HEK293 (cell line): ENCODE measurements at regions not wholly inside any gene's neighbourhood (a gene's known extent, or its start where the extent isn't known, plus 50 kb on each side); places are given as distances from the start of the nearest gene placed in this dataset.

Source experiments
- CTCF ChIA-PET: fragments of 350-600 bp; formaldehyde crosslinking; extraction: SDS; loops from one replicate; lab custom pipeline; 2021; ENCODE audit warnings: antibody characterized with exemption; lab: Yijun Ruan, JAX
- POLR2A ChIA-PET: fragments of 300-600 bp; formaldehyde crosslinking; extraction: SDS; loops from one replicate; lab custom pipeline; 2020; ENCODE audit warnings: antibody characterized with exemption, inconsistent platforms; lab: Yijun Ruan, JAX
- H3K27ac ChIP-seq: fragments of 200-500 bp; sonication (Bioruptor generic); 2 replicates; pipeline ENCODE4 v1.5.1; 2014; ENCODE audit warnings: low read depth, low read length, control low read depth, inconsistent platforms; ENCODE audit errors: extremely low read depth
- H3K36me3 ChIP-seq, 2 experiments: fragments of 200-500 bp in 1 of 2; sonication (Bioruptor generic) in 1 of 2; 1 replicate in 1 of 2; 2 replicates in 1 of 2; pipeline ENCODE4 v1.5.1; 2014 to 2017; ENCODE audit warnings: inconsistent platforms in 2 of 2, low read length in 2 of 2; ENCODE audit not compliant: control insufficient read depth in 2 of 2, insufficient read depth in 1 of 2
- H3K4me1 ChIP-seq: fragments of 200-500 bp; sonication (Bioruptor generic); 2 replicates; pipeline ENCODE4 v1.5.1; 2014; ENCODE audit warnings: mild to moderate bottlenecking, low read length, inconsistent platforms; ENCODE audit not compliant: control insufficient read depth, insufficient read depth
- H3K4me3 ChIP-seq: 2 replicates; pipeline ENCODE4 v1.5.1; 2011; ENCODE audit warnings: low read depth, mild to moderate bottlenecking, control low read depth, low read length, moderate library complexity
- H3K9me3 ChIP-seq: fragments of 200-500 bp; sonication (Bioruptor generic); 2 replicates; pipeline ENCODE4 v1.5.1; 2014; ENCODE audit warnings: low read depth, low read length, inconsistent platforms; ENCODE audit not compliant: control insufficient read depth, insufficient read depth
- HOXA7 ChIP-seq: sonication (generic); formaldehyde crosslinking; IDR thresholded peaks from 2 replicates; pipeline ENCODE4 v1.8.1; 2022; ENCODE audit warnings: missing genetic modification reagents, borderline replicate concordance
- INSM2 ChIP-seq: fragments of 450-650 bp; formaldehyde crosslinking; IDR thresholded peaks from 2 replicates; pipeline ENCODE4 v1.5.1; 2016; ENCODE audit warnings: missing biosample characterization, missing genetic modification characterization
- REPIN1 ChIP-seq: fragments of 450-650 bp; formaldehyde crosslinking; IDR thresholded peaks from 2 replicates; pipeline ENCODE4 v1.5.1; 2017; ENCODE audit warnings: missing biosample characterization, missing genetic modification characterization, low read depth
- SP2 ChIP-seq: fragments of 450-650 bp; formaldehyde crosslinking; IDR thresholded peaks from 2 replicates; pipeline ENCODE4 v1.5.1; 2016; ENCODE audit warnings: missing biosample characterization, missing genetic modification characterization
- TRIM28 ChIP-seq: IDR thresholded peaks from 2 replicates; pipeline ENCODE4 v1.6.1; 2011; ENCODE audit warnings: low read length, control low read depth, borderline replicate concordance
- ZBTB10 ChIP-seq: fragments of 450-650 bp; formaldehyde crosslinking; IDR thresholded peaks from 2 replicates; pipeline ENCODE4 v1.5.1; 2016; ENCODE audit warnings: missing biosample characterization, missing genetic modification characterization
- ZBTB49 ChIP-seq: fragments of 450-650 bp; formaldehyde crosslinking; IDR thresholded peaks from 2 replicates; pipeline ENCODE4 v1.5.1; 2016; ENCODE audit warnings: missing biosample characterization, missing genetic modification characterization, low read depth
- ZEB2 ChIP-seq: fragments of 450-650 bp; formaldehyde crosslinking; IDR thresholded peaks from 2 replicates; pipeline ENCODE4 v1.5.1; 2016; ENCODE audit warnings: missing biosample characterization, missing genetic modification characterization
- ZNF146 ChIP-seq: fragments of 450-650 bp; formaldehyde crosslinking; IDR thresholded peaks from 2 replicates; pipeline ENCODE4 v1.5.1; 2016; ENCODE audit warnings: missing biosample characterization, missing genetic modification characterization
- ZNF223 ChIP-seq: fragments of 450-650 bp; formaldehyde crosslinking; IDR thresholded peaks from 2 replicates; pipeline ENCODE4 v1.5.1; 2016; ENCODE audit warnings: missing biosample characterization, missing genetic modification characterization
- ZNF239 ChIP-seq: fragments of 450-650 bp; formaldehyde crosslinking; IDR thresholded peaks from 2 replicates; pipeline ENCODE4 v1.5.1; 2016; ENCODE audit warnings: missing biosample characterization, missing genetic modification characterization
- ZNF280C ChIP-seq: fragments of 450-650 bp; formaldehyde crosslinking; IDR thresholded peaks from 2 replicates; pipeline ENCODE4 v1.5.1; 2016; ENCODE audit warnings: missing biosample characterization, missing genetic modification characterization
- ZNF366 ChIP-seq: fragments of 450-650 bp; formaldehyde crosslinking; conservative IDR thresholded peaks from 2 replicates; pipeline ENCODE4 v1.5.1; 2016; ENCODE audit warnings: missing biosample characterization, missing genetic modification characterization
- ZNF521 ChIP-seq: fragments of 450-650 bp; formaldehyde crosslinking; IDR thresholded peaks from 2 replicates; pipeline ENCODE4 v1.5.1; 2017; ENCODE audit warnings: missing biosample characterization, mild to moderate bottlenecking, missing genetic modification characterization
- ZNF580 ChIP-seq: fragments of 450-650 bp; formaldehyde crosslinking; IDR thresholded peaks from 2 replicates; pipeline ENCODE4 v1.5.1; 2016; ENCODE audit warnings: missing biosample characterization, missing genetic modification characterization
- ZNF623 ChIP-seq: fragments of 450-650 bp; formaldehyde crosslinking; IDR thresholded peaks from 2 replicates; pipeline ENCODE4 v1.5.1; 2016; ENCODE audit warnings: missing biosample characterization, missing genetic modification characterization
- ZNF626 ChIP-seq: fragments of 450-650 bp; sonication (Bioruptor Pico); formaldehyde crosslinking; IDR thresholded peaks from 2 replicates; pipeline ENCODE4 v1.5.1; 2018; ENCODE audit warnings: missing biosample characterization, missing genetic modification characterization, inconsistent platforms
- ZNF629 ChIP-seq: fragments of 450-650 bp; formaldehyde crosslinking; IDR thresholded peaks from 2 replicates; pipeline ENCODE4 v1.5.1; 2017; ENCODE audit warnings: missing biosample characterization, missing genetic modification characterization
- ZNF677 ChIP-seq: fragments of 450-650 bp; IDR thresholded peaks from 2 replicates; pipeline ENCODE4 v1.5.0; 2018; ENCODE audit warnings: missing biosample characterization, mild to moderate bottlenecking, missing genetic modification characterization, moderate library complexity
- ZNF791 ChIP-seq: fragments of 450-650 bp; formaldehyde crosslinking; IDR thresholded peaks from 2 replicates; pipeline ENCODE4 v1.5.1; 2016; ENCODE audit warnings: missing biosample characterization, missing genetic modification characterization
- ZNF837 ChIP-seq: fragments of 450-650 bp; formaldehyde crosslinking; IDR thresholded peaks from 2 replicates; pipeline ENCODE4 v1.5.1; 2016; ENCODE audit warnings: missing biosample characterization, missing genetic modification characterization
- ZSCAN23 ChIP-seq: fragments of 450-650 bp; formaldehyde crosslinking; IDR thresholded peaks from 2 replicates; pipeline ENCODE4 v1.5.1; 2016; ENCODE audit warnings: missing biosample characterization, missing genetic modification characterization

- TF ChIP-seq INSM2 (no peak), ZNF677 (no peak), ZNF366 (no peak), HOXA7 (no peak)
These were observed 319.2 kb downstream of the DUSP6 start (continued) for GRCh38 chr12:89033062-89033461.

- H3K4me1 ChIP-seq = no peaks in the 10 kb centered on the region
- no peaks in the 10 kb centered on the region for H3K9me3 ChIP-seq
- ChIA-PET CTCF (interaction anchor here (1.5 kb wide), 1 partner anchor 12 kb away, joined by 6 read pairs; no protein-coding TSS in a partner anchor), POLR2A (no interaction called here)
- TF ChIP-seq ZNF791 (tag by site-specific recombination) (no peak), SP2 (tag by site-specific recombination) (no peak), ZNF623 (tag by site-specific recombination) (no peak), ZEB2 (tag by site-specific recombination) (no peak), ZNF280C (tag by site-specific recombination) (no peak)
- no peak overlapping the region for H3K4me3 ChIP-seq
- no peaks in the 10 kb centered on the region for H3K36me3 ChIP-seq
- H3K27ac ChIP-seq = no peak overlapping the region
These were observed 322.3 kb downstream of the DUSP6 start for GRCh38 chr12:89029961-89030360.

GRCh38 chr12:89024580-89024979 is 327.7 kb downstream of the DUSP6 start:
- TF ChIP-seq ZNF837 (tag by site-specific recombination) (no peak), ZNF223 (tag by site-specific recombination) (no peak), TRIM28 (no peak), REPIN1 (no peak), ZBTB10 (tag by site-specific recombination) (no peak), ZNF521 (no peak), ZSCAN23 (tag by site-specific recombination) (no peak), ZNF239 (tag by site-specific recombination) (no peak), ZNF623 (tag by site-specific recombination) (no peak), ZNF626 (tag by site-specific recombination) (no peak), ZNF146 (tag by site-specific recombination) (peak; percentile 83), ZBTB49 (tag by site-specific recombination) (no peak), ZNF580 (peak; percentile 48; the same call in 1 of the 2 replicates), ZNF629 (tag by site-specific recombination) (no peak)
- ChIA-PET POLR2A (no interaction called here), CTCF (interaction anchor here (0.7 to 1.8 kb wide), 4 partner anchors 11 to 506 kb away, joined by 3 to 5 read pairs (median 5); no protein-coding TSS in a partner anchor)
- H3K36me3 ChIP-seq = no peaks in the 10 kb centered on the region
- no peak overlapping the region for H3K27ac ChIP-seq
- no peaks in the 10 kb centered on the region for H3K9me3 ChIP-seq
- no peak overlapping the region for H3K4me3 ChIP-seq
- H3K4me1 ChIP-seq = no peaks in the 10 kb centered on the region
